ENCODE measurements at regions not wholly inside any gene's neighbourhood (a gene's known extent, or its start where the extent isn't known, plus 50 kb on each side); places are given as distances from the start of the nearest gene placed in this dataset.
"Not testable (repeated sequence)": the region's sequence is repeated elsewhere in the genome, so short reads cannot be mapped to it uniquely, and the experiment has no call there.

- Histone ChIP-seq H3K27me3 (ENCODE audit: control insufficient read depth, insufficient read depth, low read length) (no peaks in the 10 kb centered on the region), H3K27ac (ENCODE audit: low read length) (no peak overlapping the region), H3K9me3 (ENCODE audit: control insufficient read depth, insufficient read depth, low read length) (no peaks in the 10 kb centered on the region), H3K4me1 (ENCODE audit: control insufficient read depth, insufficient read depth, low read length) (no peaks in the 10 kb centered on the region; the same call in 1 of the 2 replicates), H3K36me3 (ENCODE audit: control insufficient read depth, insufficient read depth, low read length) (no peaks in the 10 kb centered on the region), H3K4me3 (ENCODE audit: low read length) (no peak overlapping the region)
- WGBS (ENCODE audit: insufficient coverage, insufficient read length), result no CpG with 5 or more reads among the region's 12 CpGs
- DNase-seq (ENCODE audit: low read depth, low spot score), result no peak
These were observed 78.0 kb upstream of the ATP5PO start for GRCh38 chr21:33993286-33994231.

- WGBS (ENCODE audit: insufficient coverage, insufficient read length), result no CpG with 5 or more reads among the region's 2 CpGs
- not testable (repeated sequence) for H3K27ac ChIP-seq (ENCODE audit: low read length); H3K4me3 ChIP-seq (ENCODE audit: low read length); H3K9me3 ChIP-seq (ENCODE audit: control insufficient read depth, insufficient read depth, low read length); DNase-seq (ENCODE audit: low read depth, low spot score); H3K36me3 ChIP-seq (ENCODE audit: control insufficient read depth, insufficient read depth, low read length); H3K27me3 ChIP-seq (ENCODE audit: control insufficient read depth, insufficient read depth, low read length); H3K4me1 ChIP-seq (ENCODE audit: control insufficient read depth, insufficient read depth, low read length)
These were observed 76.8 kb upstream of the ATP5PO start for GRCh38 chr21:33992412-33992811.

GRCh38 chr21:33991133-33991532, 75.5 kb upstream of the ATP5PO start:
- Histone ChIP-seq H3K9me3 (ENCODE audit: control insufficient read depth, insufficient read depth, low read length) (no peaks in the 10 kb centered on the region), H3K4me1 (ENCODE audit: control insufficient read depth, insufficient read depth, low read length) (no peaks in the 10 kb centered on the region; the same call in 1 of the 2 replicates), H3K27me3 (ENCODE audit: control insufficient read depth, insufficient read depth, low read length) (no peaks in the 10 kb centered on the region), H3K27ac (ENCODE audit: low read length) (no peak overlapping the region), H3K4me3 (ENCODE audit: low read length) (no peak overlapping the region), H3K36me3 (ENCODE audit: control insufficient read depth, insufficient read depth, low read length) (no peaks in the 10 kb centered on the region)
- WGBS (ENCODE audit: insufficient coverage, insufficient read length), result no CpG with 5 or more reads among the region's 3 CpGs
- no peak for DNase-seq (ENCODE audit: low read depth, low spot score)

- no peak overlapping the region for H3K27ac ChIP-seq (ENCODE audit: low read length)
- no peak overlapping the region for H3K4me3 ChIP-seq (ENCODE audit: low read length)
- DNase-seq (ENCODE audit: low read depth, low spot score), result no peak
- H3K9me3 ChIP-seq (ENCODE audit: control insufficient read depth, insufficient read depth, low read length), result no peaks in the 10 kb centered on the region
- H3K36me3 ChIP-seq (ENCODE audit: control insufficient read depth, insufficient read depth, low read length), result no peaks in the 10 kb centered on the region
- no CpG with 5 or more reads among the region's 2 CpGs for WGBS (ENCODE audit: insufficient coverage, insufficient read length)
- H3K27me3 ChIP-seq (ENCODE audit: control insufficient read depth, insufficient read depth, low read length), result no peaks in the 10 kb centered on the region
- no peaks in the 10 kb centered on the region; the same call in none of the 2 replicates for H3K4me1 ChIP-seq (ENCODE audit: control insufficient read depth, insufficient read depth, low read length)
These were observed 73.8 kb upstream of the ATP5PO start for GRCh38 chr21:33989440-33989839.

- Histone ChIP-seq H3K27ac (ENCODE audit: low read length) (no peak overlapping the region), H3K27me3 (ENCODE audit: control insufficient read depth, insufficient read depth, low read length) (no peaks in the 10 kb centered on the region), H3K4me1 (ENCODE audit: control insufficient read depth, insufficient read depth, low read length) (no peaks in the 10 kb centered on the region; the same call in none of the 2 replicates), H3K36me3 (ENCODE audit: control insufficient read depth, insufficient read depth, low read length) (no peaks in the 10 kb centered on the region), H3K9me3 (ENCODE audit: control insufficient read depth, insufficient read depth, low read length) (no peaks in the 10 kb centered on the region), H3K4me3 (ENCODE audit: low read length) (no peak overlapping the region)
- no peak for DNase-seq (ENCODE audit: low read depth, low spot score)
- WGBS (ENCODE audit: insufficient coverage, insufficient read length), result no CpG with 5 or more reads among the region's 10 CpGs
These were observed 72.8 kb upstream of the ATP5PO start for GRCh38 chr21:33988237-33989017.

GRCh38 chr21:33987461-33987860, 71.9 kb upstream of the ATP5PO start:
- Histone ChIP-seq H3K36me3 (ENCODE audit: control insufficient read depth, insufficient read depth, low read length) (no peaks in the 10 kb centered on the region), H3K9me3 (ENCODE audit: control insufficient read depth, insufficient read depth, low read length) (no peaks in the 10 kb centered on the region), H3K4me3 (ENCODE audit: low read length) (no peak overlapping the region), H3K4me1 (ENCODE audit: control insufficient read depth, insufficient read depth, low read length) (no peaks in the 10 kb centered on the region; the same call in none of the 2 replicates), H3K27ac (ENCODE audit: low read length) (no peak overlapping the region), H3K27me3 (ENCODE audit: control insufficient read depth, insufficient read depth, low read length) (no peaks in the 10 kb centered on the region)
- no CpG with 5 or more reads among the region's 5 CpGs for WGBS (ENCODE audit: insufficient coverage, insufficient read length)
- no peak for DNase-seq (ENCODE audit: low read depth, low spot score)

- Histone ChIP-seq H3K27me3 (ENCODE audit: control insufficient read depth, insufficient read depth, low read length) (no peaks in the 10 kb centered on the region), H3K9me3 (ENCODE audit: control insufficient read depth, insufficient read depth, low read length) (no peaks in the 10 kb centered on the region), H3K36me3 (ENCODE audit: control insufficient read depth, insufficient read depth, low read length) (no peaks in the 10 kb centered on the region), H3K4me3 (ENCODE audit: low read length) (no peak overlapping the region), H3K27ac (ENCODE audit: low read length) (no peak overlapping the region), H3K4me1 (ENCODE audit: control insufficient read depth, insufficient read depth, low read length) (no peaks in the 10 kb centered on the region; the same call in none of the 2 replicates)
- 94% methylated on average over 3 of the region's 17 CpGs for WGBS (ENCODE audit: insufficient coverage, insufficient read length)
- DNase-seq (ENCODE audit: low read depth, low spot score), result no peak
These were observed 69.8 kb upstream of the ATP5PO start for GRCh38 chr21:33985117-33986050.

- Histone ChIP-seq H3K36me3 (ENCODE audit: control insufficient read depth, insufficient read depth, low read length) (no peaks in the 10 kb centered on the region), H3K27ac (ENCODE audit: low read length) (no peak overlapping the region), H3K4me3 (ENCODE audit: low read length) (no peak overlapping the region), H3K4me1 (ENCODE audit: control insufficient read depth, insufficient read depth, low read length) (no peaks in the 10 kb centered on the region; the same call in 1 of the 2 replicates), H3K9me3 (ENCODE audit: control insufficient read depth, insufficient read depth, low read length) (no peaks in the 10 kb centered on the region), H3K27me3 (ENCODE audit: control insufficient read depth, insufficient read depth, low read length) (no peaks in the 10 kb centered on the region)
- DNase-seq (ENCODE audit: low read depth, low spot score), result no peak
- no CpG with 5 or more reads among the region's 13 CpGs for WGBS (ENCODE audit: insufficient coverage, insufficient read length)
These were observed 68.4 kb upstream of the ATP5PO start for GRCh38 chr21:33984021-33984481.

GRCh38 chr21:33981391-33982101, 65.9 kb upstream of the ATP5PO start:
- H3K36me3 ChIP-seq (ENCODE audit: control insufficient read depth, insufficient read depth, low read length), result no peaks in the 10 kb centered on the region
- H3K27me3 ChIP-seq (ENCODE audit: control insufficient read depth, insufficient read depth, low read length), result no peaks in the 10 kb centered on the region
- no peak overlapping the region for H3K27ac ChIP-seq (ENCODE audit: low read length)
- H3K4me1 ChIP-seq (ENCODE audit: control insufficient read depth, insufficient read depth, low read length), result no peaks in the 10 kb centered on the region; the same call in 1 of the 2 replicates
- H3K9me3 ChIP-seq (ENCODE audit: control insufficient read depth, insufficient read depth, low read length), result no peaks in the 10 kb centered on the region
- DNase-seq (ENCODE audit: low read depth, low spot score), result no peak
- WGBS (ENCODE audit: insufficient coverage, insufficient read length), result no CpG with 5 or more reads among the region's 10 CpGs
- no peak overlapping the region for H3K4me3 ChIP-seq (ENCODE audit: low read length)
